HCT116 (cell line): ENCODE measurements at regions not wholly inside any gene's neighbourhood (a gene's known extent, or its start where the extent isn't known, plus 50 kb on each side); places are given as distances from the start of the nearest gene placed in this dataset.
"Not testable (repeated sequence)": the region's sequence is repeated elsewhere in the genome, so short reads cannot be mapped to it uniquely, and the experiment has no call there.

Experiments used
- ATAC-seq: fragments of 200-7000 bp; cut with Tn5 transposase; 2 replicates; pipeline ENCODE4 v1.9.1; 2020; ENCODE audit warnings: mild to moderate bottlenecking, moderate library complexity
- BruUV-seq: library from RNA; stranded (reverse); fragments of 400-500 nt; replicated peaks from 2 replicates; lab custom pipeline; 2021; lab: Mats Ljungman, UMichigan
- CTCF ChIA-PET: fragments of 300-600 bp; sonication (Branson Sonifier 250); formaldehyde crosslinking; loops from one replicate; lab custom pipeline; 2021; ENCODE audit warnings: antibody characterized with exemption; lab: Charles Lee
- POLR2A ChIA-PET: fragments of 300-600, 350-600 bp; sonication (Branson Sonifier 250); formaldehyde crosslinking; loops from one replicate; lab custom pipeline; 2021; ENCODE audit warnings: antibody characterized with exemption; lab: Charles Lee
- RAD21 ChIA-PET, 2 experiments: fragments of 300-600 bp; sonication (Branson Sonifier 250); formaldehyde crosslinking; loops; one replicate each; lab custom pipeline; 2023; ENCODE audit warnings: low total read pairs in 2 of 2; ENCODE audit not compliant: uncharacterized antibody in 2 of 2, unreplicated experiment in 2 of 2, low non-redundant PET in 1 of 2; lab: Charles Lee
- DNase-seq: peaks from one replicate; pipeline ENCODE4 v3.0.0-alpha.2; 2010; ENCODE audit warnings: low read depth, low spot score
- H2AFZ ChIP-seq: fragments of 200-600 bp; shearing (Covaris generic), sonication (generic); 2 replicates; pipeline ENCODE4 v1.6.1; 2017; ENCODE audit warnings: low read depth, mixed run types, mixed read lengths, antibody characterized with exemption, low read length; ENCODE audit not compliant: poor library complexity, severe bottlenecking
- H3K27ac ChIP-seq: 2 replicates; pipeline ENCODE4 v1.5.1; 2012; ENCODE audit warnings: low read depth, low read length
- H3K27me3 ChIP-seq: fragments of 200-600 bp; sonication (generic); 2 replicates; pipeline ENCODE4 v1.6.1; 2016; ENCODE audit warnings: mixed run types, low read length, mixed read lengths; ENCODE audit not compliant: insufficient read depth
- H3K36me3 ChIP-seq, 2 experiments: fragments of 200-500 bp in 1 of 2; fragments of 200-600 bp in 1 of 2; sonication (Bioruptor generic) in 1 of 2; sonication (generic) in 1 of 2; 2 replicates each; pipeline versions ENCODE4 v1.5.1 to v1.6.1; 2014 to 2016; ENCODE audit warnings: low read length in 2 of 2, inconsistent platforms in 1 of 2, mixed read lengths in 1 of 2, mixed run types in 1 of 2; ENCODE audit not compliant: insufficient read depth in 2 of 2, control insufficient read depth in 1 of 2
- H3K4me1 ChIP-seq, 2 experiments: fragments of 200-600 bp in 1 of 2; sonication (generic) in 1 of 2; 2 replicates each; pipeline versions ENCODE4 v1.5.1 to v1.6.1; 2012 to 2017; ENCODE audit warnings: low read length in 2 of 2, inconsistent platforms in 1 of 2, mild to moderate bottlenecking in 1 of 2, mixed read lengths in 1 of 2, mixed run types in 1 of 2, moderate library complexity in 1 of 2; ENCODE audit not compliant: insufficient read depth in 2 of 2, control insufficient read depth in 1 of 2
- H3K4me2 ChIP-seq: fragments of 200-600 bp; sonication (generic); 2 replicates; pipeline ENCODE4 v1.6.1; 2017; ENCODE audit warnings: mixed run types, low read length, mixed read lengths
- H3K4me3 ChIP-seq, 2 experiments: fragments of 200-600 bp in 1 of 2; sonication (generic) in 1 of 2; replicated peaks in 1 of 2; 2 replicates each; pipeline ENCODE4 v1.5.1; 2011 to 2016; ENCODE audit warnings: low read length in 2 of 2, control low read depth in 1 of 2, low read depth in 1 of 2, mild to moderate bottlenecking in 1 of 2, mixed read lengths in 1 of 2, mixed run types in 1 of 2
- H3K79me2 ChIP-seq: fragments of 200-600 bp; sonication (generic); 2 replicates; pipeline ENCODE4 v1.6.1; 2017; ENCODE audit warnings: mild to moderate bottlenecking, mixed run types, low read length, moderate library complexity, mixed read lengths; ENCODE audit not compliant: insufficient read depth
- H3K9ac ChIP-seq: fragments of 200-600 bp; sonication (generic); 2 replicates; pipeline ENCODE4 v1.6.1; 2016; ENCODE audit warnings: low read length, mixed read lengths
- H3K9me2 ChIP-seq: fragments of 200-600 bp; sonication (generic), shearing (Covaris generic); 2 replicates; pipeline ENCODE4 v1.6.1; 2017; ENCODE audit warnings: mixed run types, mild to moderate bottlenecking, moderate library complexity; ENCODE audit not compliant: insufficient read depth
- H3K9me3 ChIP-seq, 2 experiments: fragments of 200-500 bp in 1 of 2; fragments of 200-600 bp in 1 of 2; sonication (Bioruptor generic) in 1 of 2; sonication (generic) in 1 of 2; 2 replicates each; pipeline ENCODE4 v1.6.1; 2014 to 2017; ENCODE audit warnings: low read length in 2 of 2, mixed read lengths in 2 of 2, inconsistent platforms in 1 of 2, low read depth in 1 of 2, mild to moderate bottlenecking in 1 of 2, mixed run types in 1 of 2, moderate library complexity in 1 of 2; ENCODE audit not compliant: control insufficient read depth in 1 of 2, insufficient read depth in 1 of 2
- H4K20me1 ChIP-seq: fragments of 200-600 bp; sonication (generic), shearing (Covaris generic); 2 replicates; pipeline ENCODE4 v1.6.1; 2017; ENCODE audit warnings: mixed run types, mild to moderate bottlenecking, moderate library complexity; ENCODE audit not compliant: insufficient read depth
- EGR1 ChIP-seq: IDR thresholded peaks from 2 replicates; pipeline ENCODE4 v1.6.1; 2012; ENCODE audit warnings: low read depth
- SIN3A ChIP-seq: IDR thresholded peaks from 2 replicates; pipeline ENCODE4 v1.6.1; 2012; ENCODE audit warnings: low read depth
- intact Hi-C: fragments of 100-400 bp; cut with micrococcal nuclease; formaldehyde crosslinking; loops from 2 replicates; pipeline ENCODE4 v1.10.0; 2022

- H3K27ac ChIP-seq, POLR2A ChIA-PET, H3K79me2 ChIP-seq, H3K36me3 ChIP-seq, ATAC-seq, RAD21 ChIA-PET, CTCF ChIA-PET, H2AFZ ChIP-seq, H3K4me3 ChIP-seq, DNase-seq, H3K27me3 ChIP-seq, intact Hi-C loops, BruUV-seq, H3K9me2 ChIP-seq, H4K20me1 ChIP-seq, H3K4me1 ChIP-seq, H3K9me3 ChIP-seq, H3K4me2 ChIP-seq, H3K9ac ChIP-seq: not testable (repeated sequence)
Measured at GRCh38 chr7:6888267-6889045, 62.4 kb upstream of the CCZ1B start.

GRCh38 chr7:6889252-6889812 lies 63.3 kb upstream of the CCZ1B start:
- Histone ChIP-seq H4K20me1 (no peaks in the 10 kb centered on the region), H3K9ac (no peak overlapping the region), H3K27me3 (no peaks in the 10 kb centered on the region), H3K27ac (no peak overlapping the region), H3K36me3 (no peaks in the 10 kb centered on the region), H3K4me1 (no peaks in the 10 kb centered on the region), H2AFZ (no peak overlapping the region), H3K79me2 (no peaks in the 10 kb centered on the region), H3K4me2 (no peak overlapping the region), H3K9me3 (no peaks in the 10 kb centered on the region), H3K4me3 (no peak overlapping the region), H3K9me2 (no peaks in the 10 kb centered on the region)
- DNase-seq, result no peak
- RAD21 ChIA-PET, result no interaction called here
- TF ChIP-seq SIN3A, result no peak
- TF ChIP-seq EGR1, result no peak
- intact Hi-C loops, result no loop called here
- POLR2A ChIA-PET, result no interaction called here
- CTCF ChIA-PET, result no interaction called here
- ATAC-seq, result no peak
- no TSS peak for BruUV-seq

GRCh38 chr7:6902097-6902518 lies 76.0 kb upstream of the CCZ1B start:
- H2AFZ ChIP-seq, H3K27ac ChIP-seq, H3K9ac ChIP-seq, POLR2A ChIA-PET, BruUV-seq, H3K4me2 ChIP-seq, H3K4me1 ChIP-seq, H3K27me3 ChIP-seq, CTCF ChIA-PET, DNase-seq, H3K79me2 ChIP-seq, intact Hi-C loops, H4K20me1 ChIP-seq, H3K9me2 ChIP-seq, RAD21 ChIA-PET, H3K36me3 ChIP-seq, ATAC-seq, H3K4me3 ChIP-seq, H3K9me3 ChIP-seq: not testable (repeated sequence)

- H3K9me3 ChIP-seq, intact Hi-C loops, H3K4me3 ChIP-seq, H3K79me2 ChIP-seq, CTCF ChIA-PET, H3K9ac ChIP-seq, H3K4me1 ChIP-seq, DNase-seq, H3K27ac ChIP-seq, H3K4me2 ChIP-seq, RAD21 ChIA-PET, POLR2A ChIA-PET, BruUV-seq, H2AFZ ChIP-seq, H3K36me3 ChIP-seq, H3K9me2 ChIP-seq, ATAC-seq, H3K27me3 ChIP-seq, H4K20me1 ChIP-seq: not testable (repeated sequence)
Measured at GRCh38 chr7:6903289-6903688, 77.2 kb upstream of the CCZ1B start.
